ENCODE measurements at regions not wholly inside any gene's neighbourhood (a gene's known extent, or its start where the extent isn't known, plus 50 kb on each side); places are given as distances from the start of the nearest gene placed in this dataset.

GRCh38 chr9:87128844-87129493, 181.7 kb upstream of the GAS1 start:
- no peak overlapping the region for H3K4me3 ChIP-seq (ENCODE audit: low read depth, low read length)
- DNase-seq (ENCODE audit: low read depth): no peak
- no peak for FAIRE-seq
- H3K27me3 ChIP-seq (ENCODE audit: control insufficient read depth, insufficient read depth, low read length): no peaks in the 10 kb centered on the region
- no peaks in the 10 kb centered on the region for H3K36me3 ChIP-seq (ENCODE audit: control insufficient read depth, insufficient read depth, low read length)
- no peak for TF ChIP-seq CTCF (IDR thresholded peaks at IDR 0.05; ENCODE audit: insufficient read depth, low read length, severe bottlenecking)

GRCh38 chr9:87135074-87135473, 187.8 kb upstream of the GAS1 start:
- no peak for FAIRE-seq
- TF ChIP-seq CTCF (IDR thresholded peaks at IDR 0.05; ENCODE audit: insufficient read depth, low read length, severe bottlenecking): no peak

GRCh38 chr9:87137718-87138117, 190.4 kb upstream of the GAS1 start:
- Histone ChIP-seq H3K27me3 (ENCODE audit: control insufficient read depth, insufficient read depth, low read length) (no peaks in the 10 kb centered on the region), H3K4me3 (ENCODE audit: low read depth, low read length) (no peak overlapping the region), H3K36me3 (ENCODE audit: control insufficient read depth, insufficient read depth, low read length) (no peaks in the 10 kb centered on the region)
- TF ChIP-seq CTCF (IDR thresholded peaks at IDR 0.05; ENCODE audit: insufficient read depth, low read length, severe bottlenecking): no peak
- DNase-seq (ENCODE audit: low read depth): no peak
- no peak for FAIRE-seq

More at GRCh38 chr9:87135074-87135473, 187.8 kb upstream of the GAS1 start:
- Histone ChIP-seq H3K4me3 (ENCODE audit: low read depth, low read length) (no peak overlapping the region), H3K27me3 (ENCODE audit: control insufficient read depth, insufficient read depth, low read length) (no peaks in the 10 kb centered on the region), H3K36me3 (ENCODE audit: control insufficient read depth, insufficient read depth, low read length) (no peaks in the 10 kb centered on the region)
- DNase-seq (ENCODE audit: low read depth): no peak

- FAIRE-seq (no peak), DNase-seq (ENCODE audit: low read depth) (no peak)
- Histone ChIP-seq H3K4me3 (ENCODE audit: low read depth, low read length) (no peak overlapping the region), H3K36me3 (ENCODE audit: control insufficient read depth, insufficient read depth, low read length) (no peaks in the 10 kb centered on the region), H3K27me3 (ENCODE audit: control insufficient read depth, insufficient read depth, low read length) (no peaks in the 10 kb centered on the region)
- TF ChIP-seq CTCF (IDR thresholded peaks at IDR 0.05; ENCODE audit: insufficient read depth, low read length, severe bottlenecking): no peak
Measured at GRCh38 chr9:87138128-87139040, 191.1 kb upstream of the GAS1 start.

- DNase-seq (ENCODE audit: low read depth) (no peak), FAIRE-seq (no peak)
- TF ChIP-seq CTCF (IDR thresholded peaks at IDR 0.05; ENCODE audit: insufficient read depth, low read length, severe bottlenecking): no peak
Measured at GRCh38 chr9:87139099-87139730, 191.9 kb upstream of the GAS1 start.

More at GRCh38 chr9:87139099-87139730, 191.9 kb upstream of the GAS1 start:
- Histone ChIP-seq H3K36me3 (ENCODE audit: control insufficient read depth, insufficient read depth, low read length) (no peaks in the 10 kb centered on the region), H3K4me3 (ENCODE audit: low read depth, low read length) (no peak overlapping the region), H3K27me3 (ENCODE audit: control insufficient read depth, insufficient read depth, low read length) (no peaks in the 10 kb centered on the region)
